ENCODE measurements at regions not wholly inside any gene's neighbourhood (a gene's known extent, or its start where the extent isn't known, plus 50 kb on each side); places are given as distances from the start of the nearest gene placed in this dataset.

GRCh38 chr1:188220051-188220450 lies 1391.3 kb downstream of the PLA2G4A start:
- DNase-seq = no peak
- Histone ChIP-seq H3K4me3 (replicated peaks in 1 of 3) (no peak overlapping the region), H3K4me1 (no peaks in the 10 kb centered on the region), H3K27me3 (no peaks in the 10 kb centered on the region), H3K36me3 (no peaks in the 10 kb centered on the region), H3K9me3 (no peaks in the 10 kb centered on the region), H3K27ac (no peak overlapping the region)
- no peak for TF ChIP-seq CTCF (IDR thresholded peaks at IDR 0.05)
- TF ChIP-seq POLR2A (IDR thresholded peaks at IDR 0.05) = no peak
- intact Hi-C loops (cut with DNase I) = no loop called here
- 91 to 97% methylated on average over 1 of the region's 1 CpG for WGBS, 2 donors

- Histone ChIP-seq H3K27me3 (no peaks in the 10 kb centered on the region), H3K36me3 (no peaks in the 10 kb centered on the region), H3K9me3 (no peaks in the 10 kb centered on the region), H3K4me1 (no peaks in the 10 kb centered on the region), H3K4me3 (replicated peaks in 1 of 3) (no peak overlapping the region), H3K27ac (no peak overlapping the region)
- DNase-seq = no peak
- intact Hi-C loops (cut with DNase I) = no loop called here
- no peak for TF ChIP-seq CTCF (IDR thresholded peaks at IDR 0.05)
- no peak for TF ChIP-seq POLR2A (IDR thresholded peaks at IDR 0.05)
These were observed 1395.5 kb downstream of the PLA2G4A start for GRCh38 chr1:188224263-188224662.

- H3K36me3 ChIP-seq = no peaks in the 10 kb centered on the region
- no peaks in the 10 kb centered on the region for H3K9me3 ChIP-seq
- no peaks in the 10 kb centered on the region for H3K4me1 ChIP-seq
- 92 to 93% methylated on average over 1 of the region's 1 CpG for WGBS, 2 donors
- H3K27ac ChIP-seq = no peak overlapping the region
- no peak for DNase-seq
- no peaks in the 10 kb centered on the region for H3K27me3 ChIP-seq
- H3K4me3 ChIP-seq (replicated peaks in 1 of 3) = no peak overlapping the region
- intact Hi-C loops (cut with DNase I) = no loop called here
- TF ChIP-seq CTCF (IDR thresholded peaks at IDR 0.05) (no peak), POLR2A (IDR thresholded peaks at IDR 0.05) (no peak)
These were observed 1397.2 kb downstream of the PLA2G4A start for GRCh38 chr1:188225975-188226374.

GRCh38 chr1:188228623-188229022 lies 1399.9 kb downstream of the PLA2G4A start:
- no peak overlapping the region for H3K4me3 ChIP-seq (replicated peaks in 1 of 3)

More at GRCh38 chr1:188228623-188229022, 1399.9 kb downstream of the PLA2G4A start:
- Histone ChIP-seq H3K36me3 (no peaks in the 10 kb centered on the region), H3K27me3 (no peaks in the 10 kb centered on the region), H3K4me1 (no peaks in the 10 kb centered on the region), H3K9me3 (no peaks in the 10 kb centered on the region), H3K27ac (no peak overlapping the region)
- TF ChIP-seq CTCF (IDR thresholded peaks at IDR 0.05) = no peak
- no peak for TF ChIP-seq POLR2A (IDR thresholded peaks at IDR 0.05)
- DNase-seq = no peak
- intact Hi-C loops (cut with DNase I) = no loop called here
